ENCODE measurements at regions not wholly inside any gene's neighbourhood (a gene's known extent, or its start where the extent isn't known, plus 50 kb on each side); places are given as distances from the start of the nearest gene placed in this dataset.

DNA sequence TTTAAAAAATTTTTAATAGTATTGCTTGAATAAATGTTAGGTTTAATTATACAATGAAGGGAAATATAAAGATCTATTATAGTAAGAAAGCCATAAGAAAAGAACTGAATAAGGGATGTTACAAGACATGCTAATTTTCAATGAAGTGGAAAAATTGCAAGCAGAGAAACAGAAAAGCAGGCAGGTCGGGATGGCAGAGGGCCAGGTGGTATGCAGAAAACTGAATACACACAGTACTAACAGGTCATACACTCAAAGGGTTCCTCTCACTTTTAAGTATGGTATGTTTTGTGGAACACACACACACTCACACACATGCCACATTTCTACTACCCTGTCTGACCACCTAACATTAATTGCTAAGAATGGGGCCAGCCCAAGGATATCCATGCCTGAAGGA, 76.7 kb upstream of the DTNA start:
- TF ChIP-seq, protein P1, sequence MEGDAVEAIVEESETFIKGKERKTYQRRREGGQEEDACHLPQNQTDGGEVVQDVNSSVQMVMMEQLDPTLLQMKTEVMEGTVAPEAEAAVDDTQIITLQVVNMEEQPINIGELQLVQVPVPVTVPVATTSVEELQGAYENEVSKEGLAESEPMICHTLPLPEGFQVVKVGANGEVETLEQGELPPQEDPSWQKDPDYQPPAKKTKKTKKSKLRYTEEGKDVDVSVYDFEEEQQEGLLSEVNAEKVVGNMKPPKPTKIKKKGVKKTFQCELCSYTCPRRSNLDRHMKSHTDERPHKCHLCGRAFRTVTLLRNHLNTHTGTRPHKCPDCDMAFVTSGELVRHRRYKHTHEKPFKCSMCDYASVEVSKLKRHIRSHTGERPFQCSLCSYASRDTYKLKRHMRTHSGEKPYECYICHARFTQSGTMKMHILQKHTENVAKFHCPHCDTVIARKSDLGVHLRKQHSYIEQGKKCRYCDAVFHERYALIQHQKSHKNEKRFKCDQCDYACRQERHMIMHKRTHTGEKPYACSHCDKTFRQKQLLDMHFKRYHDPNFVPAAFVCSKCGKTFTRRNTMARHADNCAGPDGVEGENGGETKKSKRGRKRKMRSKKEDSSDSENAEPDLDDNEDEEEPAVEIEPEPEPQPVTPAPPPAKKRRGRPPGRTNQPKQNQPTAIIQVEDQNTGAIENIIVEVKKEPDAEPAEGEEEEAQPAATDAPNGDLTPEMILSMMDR (conservative IDR thresholded peaks at IDR 0.05; ENCODE audit: low read length), result no peak
- no peak for TF ChIP-seq EZH2phosphoT487 (IDR thresholded peaks at IDR 0.05; ENCODE audit: borderline replicate concordance, low read depth, low read length)
